ENCODE measurements at regions not wholly inside any gene's neighbourhood (a gene's known extent, or its start where the extent isn't known, plus 50 kb on each side); places are given as distances from the start of the nearest gene placed in this dataset.

DNA sequence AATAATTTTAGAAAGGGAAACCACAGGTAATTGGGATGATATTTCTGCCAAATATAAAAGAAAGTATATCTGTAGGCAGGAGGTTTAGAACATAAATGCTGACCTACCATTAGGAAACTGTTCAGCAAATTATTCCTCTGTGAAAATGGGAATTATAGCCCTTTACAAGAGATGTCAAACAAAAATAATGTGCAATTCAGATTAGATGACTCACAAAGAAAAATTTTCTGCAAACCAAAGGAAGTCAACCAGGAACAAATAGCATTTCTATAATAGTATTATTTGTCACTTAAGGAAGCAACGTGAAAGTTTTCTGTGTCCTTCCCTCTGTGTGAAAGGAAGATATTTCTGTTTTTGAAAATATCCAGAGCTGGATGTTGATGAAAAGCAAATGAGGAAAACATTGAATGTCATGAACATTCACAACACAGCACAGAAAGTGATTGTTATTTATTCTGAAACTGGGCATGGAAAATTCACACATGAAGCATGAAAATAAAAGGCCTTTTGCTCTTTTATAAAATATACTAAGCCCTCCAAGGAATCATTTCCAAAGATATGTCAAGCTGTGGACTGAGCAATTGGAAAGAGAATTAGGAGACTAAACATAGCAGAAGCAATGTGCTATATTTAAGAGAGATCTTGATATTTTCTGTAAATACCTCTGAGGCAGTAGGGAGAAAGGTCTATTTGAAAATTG lies 57.9 kb upstream of the SPHKAP start:
- TF ChIP-seq, protein P1, sequence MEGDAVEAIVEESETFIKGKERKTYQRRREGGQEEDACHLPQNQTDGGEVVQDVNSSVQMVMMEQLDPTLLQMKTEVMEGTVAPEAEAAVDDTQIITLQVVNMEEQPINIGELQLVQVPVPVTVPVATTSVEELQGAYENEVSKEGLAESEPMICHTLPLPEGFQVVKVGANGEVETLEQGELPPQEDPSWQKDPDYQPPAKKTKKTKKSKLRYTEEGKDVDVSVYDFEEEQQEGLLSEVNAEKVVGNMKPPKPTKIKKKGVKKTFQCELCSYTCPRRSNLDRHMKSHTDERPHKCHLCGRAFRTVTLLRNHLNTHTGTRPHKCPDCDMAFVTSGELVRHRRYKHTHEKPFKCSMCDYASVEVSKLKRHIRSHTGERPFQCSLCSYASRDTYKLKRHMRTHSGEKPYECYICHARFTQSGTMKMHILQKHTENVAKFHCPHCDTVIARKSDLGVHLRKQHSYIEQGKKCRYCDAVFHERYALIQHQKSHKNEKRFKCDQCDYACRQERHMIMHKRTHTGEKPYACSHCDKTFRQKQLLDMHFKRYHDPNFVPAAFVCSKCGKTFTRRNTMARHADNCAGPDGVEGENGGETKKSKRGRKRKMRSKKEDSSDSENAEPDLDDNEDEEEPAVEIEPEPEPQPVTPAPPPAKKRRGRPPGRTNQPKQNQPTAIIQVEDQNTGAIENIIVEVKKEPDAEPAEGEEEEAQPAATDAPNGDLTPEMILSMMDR (IDR thresholded peaks at IDR 0.05 in 4 of 5, conservative IDR thresholded peaks at IDR 0.05 in 1 of 5), result no peak
- TF ChIP-seq POLR2A (IDR thresholded peaks at IDR 0.05), result no peak
